Stimulated activated naive B cell treated with anti-CD40 and anti-IgM and Interleukin-4, amounts not matched to agents 10 μg/mL and 1 μg/mL and 100 μg/mL, for 72 hours (primary cell): ENCODE measurements at regions not wholly inside any gene's neighbourhood (a gene's known extent, or its start where the extent isn't known, plus 50 kb on each side); places are given as distances from the start of the nearest gene placed in this dataset.

Experiments
- ATAC-seq, 2 donors: fragments of 150-1000 bp; cut with Tn5 transposase; replicated peaks; 2 replicates each; pipeline ENCODE4 v1.10.0; 2021; ENCODE audit warnings: moderate library complexity in 1 of 2
- DNase-seq: peaks from one replicate; pipeline ENCODE4 v3.0.0; 2021
- H3K27ac Mint-ChIP-seq: one replicate; pipeline ENCODE4 v1.8.0; 2022; ENCODE audit warnings: mild to moderate bottlenecking, mixed read lengths
- H3K27me3 Mint-ChIP-seq, 2 donors: one replicate each; pipeline ENCODE4 v1.8.0; 2022; ENCODE audit warnings: mixed read lengths in 2 of 2
- H3K36me3 Mint-ChIP-seq, 2 donors: one replicate each; pipeline ENCODE4 v1.8.0; 2022; ENCODE audit warnings: mixed read lengths in 2 of 2, mild to moderate bottlenecking in 1 of 2
- H3K4me1 Mint-ChIP-seq, 2 donors: one replicate each; pipeline ENCODE4 v1.8.0; 2022; ENCODE audit warnings: mixed read lengths in 2 of 2, mild to moderate bottlenecking in 1 of 2
- H3K4me3 Mint-ChIP-seq, 2 donors: one replicate each; pipeline ENCODE4 v1.8.0; 2022; ENCODE audit warnings: mild to moderate bottlenecking in 2 of 2, mixed read lengths in 2 of 2, moderate library complexity in 1 of 2
- H3K9me3 Mint-ChIP-seq, 2 donors: one replicate each; pipeline ENCODE4 v1.8.0; 2022; ENCODE audit warnings: mixed read lengths in 2 of 2, mild to moderate bottlenecking in 1 of 2

DNA sequence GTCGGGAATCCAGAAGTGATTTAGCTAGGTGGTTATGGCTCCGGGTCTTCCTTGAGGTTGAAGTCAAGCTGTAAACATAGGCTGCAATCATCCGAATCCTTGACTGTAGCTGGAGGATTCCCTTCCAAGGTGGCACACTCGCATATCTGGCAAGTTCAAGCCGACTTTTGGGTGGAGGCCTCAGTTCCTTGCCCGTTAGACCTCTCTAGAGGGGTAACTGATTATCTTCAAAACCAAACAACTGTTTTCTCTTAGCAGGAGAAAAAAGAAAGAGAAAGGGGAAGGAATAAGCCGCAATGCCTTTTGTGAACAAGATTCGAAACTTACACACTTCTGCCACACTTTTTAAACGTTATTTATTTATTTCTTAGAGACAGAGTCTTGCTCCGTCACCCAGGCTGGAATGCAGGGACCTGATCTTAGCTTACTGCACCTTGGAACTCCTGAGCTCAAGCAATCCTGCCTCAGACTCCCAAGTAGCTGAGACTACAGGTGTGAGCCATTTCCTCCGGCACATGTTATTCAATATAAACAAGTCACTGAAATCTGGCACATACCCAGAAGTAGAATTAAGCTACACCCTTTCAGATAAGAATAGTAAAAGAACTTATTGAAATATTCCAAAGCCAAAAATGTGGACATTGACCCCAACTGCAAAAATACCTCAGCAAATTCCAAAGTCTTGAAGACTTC lies 76.3 kb downstream of the HFE start:
- DNase-seq (no peak), ATAC-seq (no peak)
- Mint-ChIP-seq H3K9me3 (no peaks in the 10 kb centered on the region), H3K27ac (no peak overlapping the region), H3K36me3 (peaks cover 49 to 50% of the 10 kb centered on the region in 2 donors), H3K4me1 (peaks cover 25 to 56% of the 10 kb centered on the region in 2 donors), H3K27me3 (no peaks in the 10 kb centered on the region), H3K4me3 (no peak overlapping the region)

GRCh38 chr6:26164120-26164505 lies 76.9 kb downstream of the HFE start:
- ATAC-seq (no peak), DNase-seq (no peak)
- Mint-ChIP-seq H3K9me3 (no peaks in the 10 kb centered on the region), H3K27ac (peak overlapping the region; percentile 47), H3K27me3 (no peaks in the 10 kb centered on the region), H3K36me3 (peaks cover 49 to 50% of the 10 kb centered on the region in 2 donors), H3K4me3 (no peak overlapping the region), H3K4me1 (peaks cover 25 to 56% of the 10 kb centered on the region in 2 donors)

GRCh38 chr6:26165261-26165790 lies 78.1 kb downstream of the HFE start:
- no peaks in the 10 kb centered on the region for H3K9me3 Mint-ChIP-seq
- DNase-seq, result no peak
- H3K36me3 Mint-ChIP-seq, result peaks cover 44 to 45% of the 10 kb centered on the region in 2 donors

GRCh38 chr6:26170181-26170580 lies 83.0 kb downstream of the HFE start:
- no peaks in the 10 kb centered on the region for H3K9me3 Mint-ChIP-seq
- peak overlapping the region; percentile 88 for H3K27ac Mint-ChIP-seq
- no peak for DNase-seq
- H3K36me3 Mint-ChIP-seq, result peaks cover 17 to 26% of the 10 kb centered on the region in 2 donors
- no peak for ATAC-seq
- peak overlapping the region; percentile 48 to 53 for H3K4me3 Mint-ChIP-seq
- H3K27me3 Mint-ChIP-seq, result no peaks in the 10 kb centered on the region
- H3K4me1 Mint-ChIP-seq, result peaks cover 26 to 54% of the 10 kb centered on the region in 2 donors

More at GRCh38 chr6:26165261-26165790, 78.1 kb downstream of the HFE start:
- peak overlapping the region; percentile 42 for H3K27ac Mint-ChIP-seq
- no peaks in the 10 kb centered on the region for H3K27me3 Mint-ChIP-seq
- H3K4me3 Mint-ChIP-seq, result no peak overlapping the region
- H3K4me1 Mint-ChIP-seq, result peaks cover 24 to 56% of the 10 kb centered on the region in 2 donors
- no peak for ATAC-seq

DNA sequence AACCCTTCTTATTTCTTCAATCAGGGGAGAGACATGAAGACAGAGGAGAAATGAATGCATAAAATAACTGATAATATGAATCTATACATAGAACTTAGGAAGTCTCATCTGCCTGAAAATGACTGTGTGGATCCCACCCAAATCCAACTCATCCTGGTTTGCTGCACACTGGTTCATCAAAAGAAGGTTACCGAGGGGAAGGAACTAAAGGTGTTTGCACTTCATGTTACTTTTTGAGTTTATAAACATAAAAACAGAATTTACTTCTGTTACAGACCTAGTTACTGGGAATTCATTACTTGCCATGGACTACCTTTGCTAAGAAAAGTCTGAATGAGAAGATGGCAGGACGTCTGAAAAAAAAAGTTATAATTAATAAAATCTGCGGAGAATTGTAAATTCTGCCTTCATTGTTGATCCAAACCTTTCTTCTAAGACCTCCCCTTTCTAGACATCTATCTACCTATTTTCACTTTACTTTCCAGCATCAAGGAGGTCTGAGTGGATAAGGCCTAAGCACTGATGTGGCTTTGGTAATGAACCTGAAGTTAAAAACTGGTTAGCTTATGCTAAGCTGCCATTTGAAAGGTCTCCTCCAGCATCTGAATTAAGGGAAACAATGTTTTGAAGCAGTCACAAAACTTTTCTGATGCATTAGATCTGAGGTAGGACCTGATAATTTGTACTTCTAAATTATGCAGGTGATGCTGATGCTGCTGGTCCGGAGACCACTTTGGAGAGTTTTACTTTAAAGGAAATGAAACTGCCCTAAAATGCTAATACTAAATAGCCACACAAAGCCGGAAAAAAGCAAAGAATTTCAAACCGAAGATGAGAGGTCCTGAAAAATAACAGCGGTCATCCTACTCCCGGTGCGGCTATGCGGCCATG lies 84.0 kb downstream of the HFE start:
- Mint-ChIP-seq H3K36me3 (peaks cover 12 to 19% of the 10 kb centered on the region in 2 donors), H3K4me1 (peaks cover 28 to 54% of the 10 kb centered on the region in 2 donors), H3K9me3 (no peaks in the 10 kb centered on the region), H3K27ac (peak overlapping the region; percentile 99), H3K27me3 (no peaks in the 10 kb centered on the region), H3K4me3 (peak overlapping the region; percentile 87 to 94)
- ATAC-seq, result peak; percentile 4 to 7
- no peak for DNase-seq

GRCh38 chr6:26172608-26172968 lies 85.4 kb downstream of the HFE start:
- Mint-ChIP-seq H3K27me3 (no peaks in the 10 kb centered on the region), H3K27ac (peak overlapping the region; percentile 99), H3K4me1 (peaks cover 30 to 49% of the 10 kb centered on the region in 2 donors), H3K9me3 (no peaks in the 10 kb centered on the region), H3K36me3 (peaks cover 4 to 11% of the 10 kb centered on the region in 2 donors), H3K4me3 (peak overlapping the region; percentile 87 to 94)
- peak; percentile 55 for ATAC-seq
- peak; percentile 39 for DNase-seq

DNA sequence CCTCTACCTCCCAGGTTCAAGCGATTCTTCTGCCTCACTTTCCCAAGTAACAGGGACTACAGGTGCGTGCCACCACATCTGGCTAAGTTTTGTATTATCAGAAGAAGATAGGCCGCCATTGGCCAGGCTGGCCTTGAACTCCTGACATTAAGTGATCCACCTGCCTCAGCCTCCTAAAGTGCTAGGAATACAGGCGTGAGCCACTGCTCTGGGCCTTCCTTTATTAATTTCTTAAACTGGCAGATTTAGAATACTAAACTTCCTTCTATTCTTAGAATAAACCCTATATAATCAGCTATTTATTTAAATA lies 86.6 kb downstream of the HFE start:
- ATAC-seq (no peak), DNase-seq (no peak)
- peaks cover 4 to 12% of the 10 kb centered on the region in 2 donors for H3K36me3 Mint-ChIP-seq
- H3K4me1 Mint-ChIP-seq, result peaks cover 34 to 56% of the 10 kb centered on the region in 2 donors
- no peaks in the 10 kb centered on the region for H3K27me3 Mint-ChIP-seq
- H3K4me3 Mint-ChIP-seq, result peak overlapping the region; percentile 64 to 66
- no peaks in the 10 kb centered on the region for H3K9me3 Mint-ChIP-seq
- H3K27ac Mint-ChIP-seq, result peak overlapping the region; percentile 99

DNA sequence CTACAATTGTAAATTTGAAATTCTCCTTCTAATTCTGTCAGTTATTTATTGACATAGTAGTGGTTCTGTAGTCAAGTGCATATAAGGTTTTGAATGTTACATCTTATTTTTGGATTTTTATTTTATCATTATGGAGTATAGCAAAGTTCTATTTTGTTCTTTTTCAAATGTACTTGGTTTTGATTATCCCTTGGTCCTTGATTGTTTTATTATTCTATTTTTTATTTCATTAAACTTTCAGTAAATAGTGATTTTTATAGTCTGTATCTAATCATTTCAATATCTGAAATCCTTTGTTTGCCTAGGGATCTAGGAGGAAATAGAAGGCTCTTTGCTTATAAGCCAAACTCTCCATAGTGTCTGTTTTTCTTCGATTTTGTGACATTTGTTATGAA lies 87.8 kb downstream of the HFE start:
- Mint-ChIP-seq H3K9me3 (no peaks in the 10 kb centered on the region), H3K27me3 (no peaks in the 10 kb centered on the region), H3K4me3 (no peak overlapping the region), H3K27ac (no peak overlapping the region), H3K36me3 (peaks cover 0 to 9% of the 10 kb centered on the region in 2 donors), H3K4me1 (peaks cover 29 to 49% of the 10 kb centered on the region in 2 donors)
- ATAC-seq (no peak), DNase-seq (no peak)

DNA sequence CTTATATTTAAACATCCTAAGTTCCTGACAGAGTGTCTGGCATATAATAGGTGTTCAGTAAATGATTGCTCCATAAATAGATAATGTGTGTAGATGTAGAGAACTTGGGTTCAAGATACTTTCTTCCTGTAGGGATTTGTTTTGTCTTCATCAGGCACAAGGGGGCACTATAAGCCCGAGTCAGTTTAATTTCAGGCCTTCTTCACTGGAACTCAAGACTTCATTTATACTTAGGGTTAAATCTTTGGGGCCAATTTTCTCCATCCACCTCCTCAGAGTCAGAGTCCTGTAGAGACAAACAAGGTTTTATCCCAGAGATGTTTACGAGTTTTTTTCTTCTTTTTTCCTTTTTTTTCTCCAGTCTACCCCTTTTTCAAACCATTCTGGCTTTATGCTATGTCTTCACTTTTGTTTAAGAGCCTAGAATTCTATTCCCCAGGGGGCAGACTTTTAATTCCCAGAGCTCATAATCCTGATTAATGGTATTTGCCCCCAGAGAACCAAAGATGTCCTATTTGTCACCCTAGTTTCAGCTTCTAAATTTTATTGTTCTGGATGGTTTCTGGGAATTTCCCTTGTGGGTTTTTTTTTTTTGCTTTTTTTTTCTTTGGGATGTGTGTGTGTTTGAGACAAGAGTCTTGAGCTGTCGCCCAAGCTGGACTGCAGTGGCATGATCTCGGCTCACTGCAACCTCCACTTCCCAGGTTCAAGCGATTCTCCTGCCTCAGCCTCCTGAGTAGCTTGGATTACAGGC lies 88.4 kb downstream of the HFE start:
- Mint-ChIP-seq H3K4me1 (peaks cover 27 to 43% of the 10 kb centered on the region in 2 donors), H3K9me3 (no peaks in the 10 kb centered on the region), H3K36me3 (peaks cover 0 to 7% of the 10 kb centered on the region in 2 donors), H3K27me3 (no peaks in the 10 kb centered on the region), H3K4me3 (no peak overlapping the region), H3K27ac (peak overlapping the region; percentile 25)
- no peak for ATAC-seq
- peak; percentile 33 for DNase-seq

- Mint-ChIP-seq H3K4me1 (peaks cover 20 to 39% of the 10 kb centered on the region in 2 donors), H3K9me3 (no peaks in the 10 kb centered on the region), H3K4me3 (no peak overlapping the region), H3K36me3 (peaks cover 2 to 5% of the 10 kb centered on the region in 2 donors), H3K27me3 (no peaks in the 10 kb centered on the region), H3K27ac (no peak overlapping the region)
- no peak for DNase-seq
- no peak for ATAC-seq
Observed at GRCh38 chr6:26179675-26180074, 92.4 kb downstream of the HFE start.

DNA sequence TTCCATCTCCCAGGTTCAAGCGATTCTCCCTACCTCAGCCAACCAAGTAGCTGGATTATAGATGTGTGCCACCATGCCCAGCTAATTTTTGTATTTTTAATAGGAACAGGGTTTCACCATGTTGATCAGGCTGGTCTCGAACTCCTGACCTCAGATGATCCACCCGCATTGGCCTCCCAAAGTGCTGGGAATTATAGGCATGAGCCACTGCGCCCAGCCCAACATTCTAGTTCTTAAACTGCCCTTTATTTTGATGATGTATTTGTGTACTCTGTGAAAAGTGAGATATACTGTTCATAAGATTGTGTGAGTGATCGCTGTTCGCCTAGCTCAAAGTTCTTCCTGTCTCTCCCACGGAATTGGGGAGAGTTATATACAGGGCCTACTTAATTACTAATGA lies 93.1 kb downstream of the HFE start:
- DNase-seq (no peak), ATAC-seq (no peak)
- H3K9me3 Mint-ChIP-seq, result no peaks in the 10 kb centered on the region
- peaks cover 24 to 42% of the 10 kb centered on the region in 2 donors for H3K4me1 Mint-ChIP-seq
- H3K27ac Mint-ChIP-seq, result no peak overlapping the region
- H3K36me3 Mint-ChIP-seq, result peaks cover 2 to 9% of the 10 kb centered on the region in 2 donors
- H3K27me3 Mint-ChIP-seq, result no peaks in the 10 kb centered on the region
- no peak overlapping the region for H3K4me3 Mint-ChIP-seq

- no peak for DNase-seq
- peaks cover 0 to 3% of the 10 kb centered on the region in 2 donors for H3K9me3 Mint-ChIP-seq
- ATAC-seq, result peak in 1 of 2 donors; percentile 1
- H3K36me3 Mint-ChIP-seq, result peaks cover 2 to 12% of the 10 kb centered on the region in 2 donors
- peak overlapping the region; percentile 92 to 96 for H3K4me3 Mint-ChIP-seq
- peaks cover 15 to 33% of the 10 kb centered on the region in 2 donors for H3K4me1 Mint-ChIP-seq
- peak overlapping the region; percentile 97 for H3K27ac Mint-ChIP-seq
- no peaks in the 10 kb centered on the region for H3K27me3 Mint-ChIP-seq
Observed at GRCh38 chr6:26183237-26183580, 96.0 kb downstream of the HFE start.

- peak; percentile 72 for DNase-seq
- H3K27ac Mint-ChIP-seq, result peak overlapping the region; percentile 97
Observed at GRCh38 chr6:26183581-26184366, 96.5 kb downstream of the HFE start.

More at GRCh38 chr6:26183581-26184366, 96.5 kb downstream of the HFE start:
- H3K9me3 Mint-ChIP-seq, result peaks cover 0 to 3% of the 10 kb centered on the region in 2 donors
- H3K27me3 Mint-ChIP-seq, result no peaks in the 10 kb centered on the region
- peaks cover 17 to 38% of the 10 kb centered on the region in 2 donors for H3K4me1 Mint-ChIP-seq
- ATAC-seq, result peak; percentile 84 to 86
- H3K4me3 Mint-ChIP-seq, result peak overlapping the region; percentile 92 to 96
- H3K36me3 Mint-ChIP-seq, result peaks cover 2 to 14% of the 10 kb centered on the region in 2 donors
